Fibroblast of upper back skin (primary cell): ENCODE measurements at regions not wholly inside any gene's neighbourhood (a gene's known extent, or its start where the extent isn't known, plus 50 kb on each side); places are given as distances from the start of the nearest gene placed in this dataset.
"Not testable (repeated sequence)": the region's sequence is repeated elsewhere in the genome, so short reads cannot be mapped to it uniquely, and the experiment has no call there.

Experiments
- DNase-seq: peaks from one replicate; pipeline ENCODE4 v3.0.0-alpha.2; 2013

- DNase-seq, result not testable (repeated sequence)
Observed at GRCh38 chr20:54906134-54906533, 430.7 kb downstream of the DOK5 start.

GRCh38 chr20:54897787-54898186 lies 422.4 kb downstream of the DOK5 start:
- DNase-seq, result no peak

- DNase-seq, result no peak
Observed at GRCh38 chr20:54891907-54892306, 416.5 kb downstream of the DOK5 start.

- no peak for DNase-seq
Observed at GRCh38 chr20:54879393-54879792, 404.0 kb downstream of the DOK5 start.

GRCh38 chr20:54875307-54875706 lies 399.9 kb downstream of the DOK5 start:
- DNase-seq, result no peak

GRCh38 chr20:54874718-54875117 lies 399.3 kb downstream of the DOK5 start:
- no peak for DNase-seq

- no peak for DNase-seq
Observed at GRCh38 chr20:54872440-54872839, 397.0 kb downstream of the DOK5 start.

GRCh38 chr20:54869765-54870164 lies 394.4 kb downstream of the DOK5 start:
- no peak for DNase-seq

GRCh38 chr20:54865273-54865672 lies 389.9 kb downstream of the DOK5 start:
- DNase-seq, result no peak

GRCh38 chr20:54860716-54861115 lies 385.3 kb downstream of the DOK5 start:
- DNase-seq, result no peak

GRCh38 chr20:54856202-54856601 lies 380.8 kb downstream of the DOK5 start:
- no peak for DNase-seq

- DNase-seq, result no peak
Observed at GRCh38 chr20:54849741-54850140, 374.3 kb downstream of the DOK5 start.

- no peak for DNase-seq
Observed at GRCh38 chr20:54848984-54849538, 373.7 kb downstream of the DOK5 start.

- DNase-seq, result no peak
Observed at GRCh38 chr20:54848262-54848661, 372.9 kb downstream of the DOK5 start.

GRCh38 chr20:54846948-54847347 lies 371.6 kb downstream of the DOK5 start:
- DNase-seq, result no peak

GRCh38 chr20:54844346-54844745 lies 369.0 kb downstream of the DOK5 start:
- no peak for DNase-seq

GRCh38 chr20:54843865-54844264 lies 368.5 kb downstream of the DOK5 start:
- no peak for DNase-seq

GRCh38 chr20:54843431-54843830 lies 368.0 kb downstream of the DOK5 start:
- no peak for DNase-seq

GRCh38 chr20:54839224-54839623 lies 363.8 kb downstream of the DOK5 start:
- DNase-seq, result no peak

- no peak for DNase-seq
Observed at GRCh38 chr20:54837226-54837625, 361.8 kb downstream of the DOK5 start.

GRCh38 chr20:54822386-54822785 lies 347.0 kb downstream of the DOK5 start:
- DNase-seq, result peak; percentile 48

GRCh38 chr20:54820392-54820791 lies 345.0 kb downstream of the DOK5 start:
- no peak for DNase-seq

- DNase-seq, result no peak
Observed at GRCh38 chr20:54806462-54806861, 331.1 kb downstream of the DOK5 start.

GRCh38 chr20:54794874-54795273 lies 319.5 kb downstream of the DOK5 start:
- no peak for DNase-seq

GRCh38 chr20:54794110-54794509 lies 318.7 kb downstream of the DOK5 start:
- DNase-seq, result no peak
